Keratinocyte (primary cell): ENCODE measurements at regions not wholly inside any gene's neighbourhood (a gene's known extent, or its start where the extent isn't known, plus 50 kb on each side); places are given as distances from the start of the nearest gene placed in this dataset.

ENCODE experiments used
- DNase-seq: peaks from one replicate; pipeline ENCODE4 v3.0.0-alpha.2; 2011; ENCODE audit warnings: low read depth, missing footprints, low spot score
- FAIRE-seq: peaks from 2 replicates; lab custom pipeline; 2011; peaks lifted over from hg19 to GRCh38; lab: Jason Lieb, UNC
- H2AFZ ChIP-seq: 2 replicates; pipeline ENCODE4 v1.6.0; 2012; ENCODE audit warnings: low read length, control low read depth, inconsistent platforms; ENCODE audit not compliant: control insufficient read depth
- H3K27ac ChIP-seq: 2 replicates; pipeline ENCODE4 v1.5.1; 2011; ENCODE audit warnings: low read length; ENCODE audit not compliant: control insufficient read depth, insufficient read depth
- H3K27me3 ChIP-seq: 3 replicates; pipeline ENCODE4 v1.6.0; 2011; ENCODE audit warnings: low read length; ENCODE audit not compliant: control insufficient read depth, insufficient read depth; ENCODE audit errors: extremely low read depth
- H3K36me3 ChIP-seq, 2 experiments: 2 replicates in 1 of 2; 3 replicates in 1 of 2; pipeline ENCODE4 v1.5.1; 2011; ENCODE audit warnings: low read length in 2 of 2, mild to moderate bottlenecking in 1 of 2; ENCODE audit not compliant: control insufficient read depth in 2 of 2, insufficient read depth in 2 of 2; ENCODE audit errors: extremely low read depth in 1 of 2
- H3K4me1 ChIP-seq: 3 replicates; pipeline ENCODE4 v1.5.1; 2011; ENCODE audit warnings: low read length; ENCODE audit not compliant: control insufficient read depth, insufficient read depth; ENCODE audit errors: extremely low read depth
- H3K4me2 ChIP-seq: 3 replicates; pipeline ENCODE4 v1.6.0; 2011; ENCODE audit warnings: low read depth, low read length; ENCODE audit not compliant: control insufficient read depth, insufficient read depth; ENCODE audit errors: extremely low read depth
- H3K4me3 ChIP-seq, 3 experiments: fragments of 200-600 bp in 1 of 3; sonication (generic) in 1 of 3; 2 replicates in 2 of 3; 3 replicates in 1 of 3; pipeline ENCODE4 v1.5.1; 2011 to 2016; ENCODE audit warnings: low read length in 3 of 3, mild to moderate bottlenecking in 3 of 3, control low read depth in 2 of 3, inconsistent platforms in 1 of 3, low read depth in 1 of 3, mixed read lengths in 1 of 3, mixed run types in 1 of 3, moderate library complexity in 1 of 3; ENCODE audit not compliant: control insufficient read depth in 2 of 3, insufficient read depth in 2 of 3; ENCODE audit errors: extremely low read depth in 1 of 3
- H3K79me2 ChIP-seq: 2 replicates; pipeline ENCODE4 v1.6.0; 2012; ENCODE audit warnings: low read length; ENCODE audit not compliant: control insufficient read depth, insufficient read depth
- H3K9ac ChIP-seq: 3 replicates; pipeline ENCODE4 v1.6.0; 2011; ENCODE audit warnings: low read length; ENCODE audit not compliant: control insufficient read depth, insufficient read depth; ENCODE audit errors: extremely low read depth
- H3K9me1 ChIP-seq: 3 replicates; pipeline ENCODE4 v1.6.0; 2011; ENCODE audit warnings: low read length; ENCODE audit not compliant: control insufficient read depth, insufficient read depth; ENCODE audit errors: extremely low read depth
- H3K9me3 ChIP-seq: 2 replicates; pipeline ENCODE4 v1.5.1; 2012; ENCODE audit warnings: low read depth, low read length; ENCODE audit not compliant: control insufficient read depth
- H4K20me1 ChIP-seq: 3 replicates; pipeline ENCODE4 v1.6.0; 2011; ENCODE audit warnings: low read length; ENCODE audit not compliant: control insufficient read depth, insufficient read depth; ENCODE audit errors: extremely low read depth
- EZH2 ChIP-seq: IDR thresholded peaks from one replicate; pipeline ENCODE4 v1.6.1; 2012; ENCODE audit warnings: inconsistent platforms, mild to moderate bottlenecking, low read length, moderate library complexity
- dilution Hi-C: fragments of 300-500 bp; cut with MboI; formaldehyde crosslinking; loops from one replicate; pipeline ENCODE4 v1.7.0; 2020; ENCODE audit warnings: low sequenced_read_pairs; ENCODE audit not compliant: extremely low pct_ligation_motif_present
- TF ChIP-seq, protein P1 (sequence below), 3 experiments: IDR thresholded peaks in 1 of 3; conservative IDR thresholded peaks in 1 of 3; optimal IDR thresholded peaks in 1 of 3; 2 replicates in 2 of 3; 3 replicates in 1 of 3; pipeline versions ENCODE3 to v1.5.1; 2011; ENCODE audit warnings: low read length in 3 of 3, mild to moderate bottlenecking in 3 of 3, moderate library complexity in 2 of 3, control low read depth in 1 of 3, inconsistent platforms in 1 of 3; ENCODE audit not compliant: insufficient read depth in 2 of 3; ENCODE audit errors: extremely low read depth in 1 of 3

DNA sequence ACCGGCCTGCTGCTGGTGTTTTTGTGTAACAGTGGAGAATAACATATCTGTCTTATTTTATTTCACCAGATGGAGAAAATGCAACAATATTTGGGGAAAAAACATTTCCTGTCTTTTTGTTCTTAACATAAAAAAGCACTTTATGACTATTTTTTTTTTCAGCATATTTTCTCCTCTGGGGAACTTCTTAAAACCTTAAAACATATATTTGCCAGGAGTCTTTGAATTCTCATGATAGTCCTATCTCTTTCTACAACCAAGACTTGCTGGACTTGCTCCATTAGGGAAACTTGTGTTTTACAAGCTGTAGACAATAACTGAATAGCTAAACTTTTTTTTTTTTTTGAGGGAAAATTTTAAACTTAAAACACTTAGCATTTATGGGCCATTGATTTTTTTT is 98.6 kb upstream of the PRDM1 start:
- H3K4me3 ChIP-seq: no peak overlapping the region
- no peak overlapping the region for H3K4me2 ChIP-seq
- TF ChIP-seq, protein P1, sequence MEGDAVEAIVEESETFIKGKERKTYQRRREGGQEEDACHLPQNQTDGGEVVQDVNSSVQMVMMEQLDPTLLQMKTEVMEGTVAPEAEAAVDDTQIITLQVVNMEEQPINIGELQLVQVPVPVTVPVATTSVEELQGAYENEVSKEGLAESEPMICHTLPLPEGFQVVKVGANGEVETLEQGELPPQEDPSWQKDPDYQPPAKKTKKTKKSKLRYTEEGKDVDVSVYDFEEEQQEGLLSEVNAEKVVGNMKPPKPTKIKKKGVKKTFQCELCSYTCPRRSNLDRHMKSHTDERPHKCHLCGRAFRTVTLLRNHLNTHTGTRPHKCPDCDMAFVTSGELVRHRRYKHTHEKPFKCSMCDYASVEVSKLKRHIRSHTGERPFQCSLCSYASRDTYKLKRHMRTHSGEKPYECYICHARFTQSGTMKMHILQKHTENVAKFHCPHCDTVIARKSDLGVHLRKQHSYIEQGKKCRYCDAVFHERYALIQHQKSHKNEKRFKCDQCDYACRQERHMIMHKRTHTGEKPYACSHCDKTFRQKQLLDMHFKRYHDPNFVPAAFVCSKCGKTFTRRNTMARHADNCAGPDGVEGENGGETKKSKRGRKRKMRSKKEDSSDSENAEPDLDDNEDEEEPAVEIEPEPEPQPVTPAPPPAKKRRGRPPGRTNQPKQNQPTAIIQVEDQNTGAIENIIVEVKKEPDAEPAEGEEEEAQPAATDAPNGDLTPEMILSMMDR (optimal IDR thresholded peaks at IDR 0.05 in 1 of 3, IDR thresholded peaks at IDR 0.05 in 1 of 3, conservative IDR thresholded peaks at IDR 0.05 in 1 of 3; ENCODE audit: extremely low read depth in 1 of 3, insufficient read depth in 2 of 3, low read length in 3 of 3): no peak
- TF ChIP-seq EZH2: no peak
- no peaks in the 10 kb centered on the region for H3K27me3 ChIP-seq
- H3K9me1 ChIP-seq: no peaks in the 10 kb centered on the region
- H3K4me1 ChIP-seq: peaks cover 29% of the 10 kb centered on the region
- no peaks in the 10 kb centered on the region for H4K20me1 ChIP-seq
- dilution Hi-C loops: no loop called here
- DNase-seq (no peak), FAIRE-seq (no peak)
- H3K9me3 ChIP-seq: no peaks in the 10 kb centered on the region
- H2AFZ ChIP-seq: no peak overlapping the region
- H3K9ac ChIP-seq: no peak overlapping the region
- no peaks in the 10 kb centered on the region for H3K36me3 ChIP-seq
- no peaks in the 10 kb centered on the region for H3K79me2 ChIP-seq
- no peak overlapping the region for H3K27ac ChIP-seq

DNA sequence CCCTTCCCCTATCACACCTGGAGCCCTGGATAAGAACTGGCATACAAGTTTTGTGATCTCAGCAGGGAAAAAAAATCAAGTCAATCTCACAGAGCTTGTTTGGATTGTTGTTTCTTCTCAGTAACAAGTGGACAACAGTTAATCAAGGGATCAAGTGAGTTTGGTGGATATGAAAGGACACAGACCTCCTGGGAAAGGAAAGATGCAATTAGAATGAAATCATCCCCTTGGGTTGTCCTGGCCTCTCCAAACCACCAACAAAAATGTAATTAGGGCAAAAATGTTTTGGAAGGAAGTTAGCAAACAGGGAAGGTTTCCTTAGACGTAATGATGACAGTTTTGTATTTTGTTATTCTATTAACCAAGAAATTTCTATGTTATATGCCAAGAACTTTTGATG is 99.1 kb upstream of the PRDM1 start:
- no peak for TF ChIP-seq EZH2
- TF ChIP-seq, protein P1 (optimal IDR thresholded peaks at IDR 0.05 in 1 of 3, IDR thresholded peaks at IDR 0.05 in 1 of 3, conservative IDR thresholded peaks at IDR 0.05 in 1 of 3; ENCODE audit: extremely low read depth in 1 of 3, insufficient read depth in 2 of 3, low read length in 3 of 3): no peak
- dilution Hi-C loops: no loop called here
- Histone ChIP-seq H3K36me3 (no peaks in the 10 kb centered on the region), H3K4me1 (peaks cover 29% of the 10 kb centered on the region), H3K27me3 (no peaks in the 10 kb centered on the region), H3K27ac (no peak overlapping the region), H3K79me2 (no peaks in the 10 kb centered on the region), H2AFZ (no peak overlapping the region), H4K20me1 (no peaks in the 10 kb centered on the region), H3K9me1 (no peaks in the 10 kb centered on the region), H3K4me2 (no peak overlapping the region), H3K9ac (no peak overlapping the region), H3K9me3 (no peaks in the 10 kb centered on the region), H3K4me3 (no peak overlapping the region)
- FAIRE-seq (no peak), DNase-seq (no peak)
